Suppressor macrophage (primary cell): ENCODE measurements at regions not wholly inside any gene's neighbourhood (a gene's known extent, or its start where the extent isn't known, plus 50 kb on each side); places are given as distances from the start of the nearest gene placed in this dataset.

Source experiments
- DNase-seq, 4 experiments: peaks; one replicate each; pipeline ENCODE4 v3.0.0-alpha.2; 2020 to 2022

DNA sequence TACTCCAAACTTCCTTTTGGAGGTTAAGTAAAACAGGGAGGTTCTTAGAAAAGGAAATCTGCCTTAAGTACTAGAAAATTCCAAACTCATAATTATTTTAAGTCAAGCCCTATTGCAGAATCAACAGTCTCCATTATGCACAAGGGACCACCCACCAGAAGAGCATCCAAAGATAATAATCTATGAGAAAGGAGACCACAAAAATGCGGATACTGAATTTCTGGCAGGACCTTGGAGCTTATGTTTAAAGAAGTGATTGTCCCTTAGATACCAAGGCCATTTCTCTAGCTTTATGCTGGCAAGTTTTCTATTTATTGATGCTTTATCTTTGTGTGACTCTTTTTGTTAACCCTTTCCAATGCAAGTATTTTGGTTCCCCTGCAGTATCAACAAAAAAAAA is 404.0 kb upstream of the MMADHC start:
- DNase-seq, result no peak

DNA sequence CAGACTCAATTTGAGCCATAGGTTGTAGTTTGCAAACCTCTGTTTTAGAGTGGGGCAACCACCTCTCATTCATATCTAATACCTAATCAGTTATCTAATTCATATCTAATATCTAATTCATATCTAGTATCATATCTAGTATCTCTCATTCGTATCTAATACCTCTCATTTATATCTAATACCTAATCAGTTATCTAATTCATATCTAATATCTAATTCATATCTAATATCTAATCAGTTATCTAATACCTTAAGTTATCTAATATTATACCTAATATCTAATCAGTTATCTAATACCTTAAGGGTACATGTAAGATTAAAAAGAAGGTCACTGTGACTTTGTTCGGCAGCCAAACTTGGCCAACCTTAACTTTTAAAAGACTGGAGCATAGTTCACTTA is 403.4 kb upstream of the MMADHC start:
- DNase-seq, result no peak

DNA sequence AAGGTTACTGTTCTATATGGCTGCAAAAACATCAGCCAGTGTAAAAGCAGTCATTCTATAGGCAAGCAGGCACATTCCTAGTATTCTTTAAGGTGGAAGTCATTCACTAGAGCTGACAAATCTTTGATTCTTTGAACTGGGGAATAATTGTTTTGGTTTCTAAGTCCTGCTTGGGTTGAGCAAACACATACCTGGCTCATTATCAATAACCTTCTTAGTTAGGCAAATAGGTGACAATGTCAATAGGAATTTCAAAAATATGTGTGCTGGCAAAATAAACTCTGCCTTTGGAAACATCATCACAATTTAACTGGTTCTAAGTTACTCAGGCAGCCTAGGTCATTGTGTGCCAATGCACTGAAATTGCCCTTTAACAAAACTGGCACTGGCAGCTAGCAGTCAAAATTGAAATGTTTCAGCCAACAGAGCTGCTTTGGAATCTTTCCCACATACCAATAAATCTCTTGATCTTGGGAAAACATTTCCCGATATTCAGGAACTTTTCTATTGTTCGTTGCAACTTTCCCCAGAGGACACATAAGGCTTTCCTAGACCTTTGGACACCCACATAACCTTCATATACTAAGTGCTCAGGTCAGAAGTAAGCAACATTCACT is 402.0 kb upstream of the MMADHC start:
- DNase-seq, result no peak

DNA sequence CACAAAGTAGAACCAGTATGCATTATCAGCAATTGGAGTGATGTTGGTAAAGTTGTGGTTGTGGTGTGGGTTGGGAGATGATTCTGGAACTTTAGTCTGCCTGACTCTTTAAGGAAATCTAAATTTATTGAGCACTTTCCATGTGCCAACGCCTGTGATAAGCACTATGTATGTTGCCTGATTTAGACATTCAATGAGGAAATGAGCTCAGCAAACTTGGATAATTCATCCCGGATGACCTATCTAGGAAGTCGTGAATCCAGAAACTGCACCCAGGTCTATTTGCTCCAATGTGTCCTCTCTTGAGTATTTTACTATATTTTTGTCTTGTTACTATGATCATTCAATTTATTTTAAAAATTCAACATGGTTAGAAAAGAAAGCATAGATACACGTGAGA is 400.8 kb upstream of the MMADHC start:
- DNase-seq, result no peak

DNA sequence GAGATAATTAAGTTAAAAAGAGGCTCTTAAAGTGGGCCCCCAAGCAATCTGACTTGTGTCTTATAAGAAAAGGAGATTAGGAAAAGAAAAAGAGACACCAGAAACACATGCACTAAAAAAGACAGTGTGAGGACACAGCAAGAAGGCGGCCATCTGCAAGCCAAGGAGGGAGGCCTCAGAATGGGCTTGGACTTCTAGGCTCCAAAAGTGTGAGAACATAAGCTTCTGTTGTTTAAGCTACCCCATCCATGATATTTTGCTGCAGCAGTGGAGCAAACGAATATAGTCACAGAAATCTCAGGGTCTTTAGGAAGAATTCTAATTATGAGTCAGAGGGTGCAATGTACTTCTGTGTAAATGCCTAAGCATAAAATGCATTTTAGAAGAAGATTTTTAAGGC is 399.3 kb upstream of the MMADHC start:
- DNase-seq, result no peak

DNA sequence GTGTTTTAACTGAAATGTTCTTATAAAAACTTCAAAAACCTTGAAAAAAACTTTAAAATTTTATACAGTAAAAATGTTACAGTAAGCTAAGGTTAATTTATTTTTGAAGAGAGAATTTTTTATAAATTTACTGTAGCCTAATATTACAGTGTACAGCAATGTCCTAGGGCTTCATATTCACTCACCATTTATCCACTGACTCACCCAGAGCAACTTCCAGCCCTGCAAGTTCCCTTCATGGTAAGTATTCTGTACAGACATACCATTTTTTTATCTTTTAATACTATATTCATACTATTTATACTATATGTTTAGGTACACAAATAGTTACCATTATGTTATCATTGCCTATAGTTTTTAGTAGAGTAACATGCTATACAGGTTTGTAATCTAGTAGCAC is 396.7 kb upstream of the MMADHC start:
- DNase-seq, result no peak

DNA sequence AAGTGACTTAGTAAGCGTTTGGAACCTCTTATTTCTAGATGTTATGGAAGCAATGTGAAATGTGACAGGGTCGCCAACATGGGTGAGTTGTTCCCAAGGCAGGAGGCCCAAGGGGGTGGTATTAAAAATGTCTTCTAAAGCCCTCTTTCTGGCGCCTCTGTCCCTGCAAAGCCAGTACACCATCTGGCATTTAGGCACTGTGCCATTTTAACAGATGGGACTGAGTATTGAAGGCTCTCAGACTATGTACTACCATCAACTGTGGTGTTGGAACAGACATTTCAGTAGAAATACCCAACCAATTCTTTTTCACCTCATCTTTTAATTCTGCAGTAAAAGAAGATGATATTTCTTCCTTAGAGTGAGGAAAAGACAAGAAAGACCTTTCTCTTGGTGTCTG is 384.5 kb upstream of the MMADHC start:
- DNase-seq, result no peak

DNA sequence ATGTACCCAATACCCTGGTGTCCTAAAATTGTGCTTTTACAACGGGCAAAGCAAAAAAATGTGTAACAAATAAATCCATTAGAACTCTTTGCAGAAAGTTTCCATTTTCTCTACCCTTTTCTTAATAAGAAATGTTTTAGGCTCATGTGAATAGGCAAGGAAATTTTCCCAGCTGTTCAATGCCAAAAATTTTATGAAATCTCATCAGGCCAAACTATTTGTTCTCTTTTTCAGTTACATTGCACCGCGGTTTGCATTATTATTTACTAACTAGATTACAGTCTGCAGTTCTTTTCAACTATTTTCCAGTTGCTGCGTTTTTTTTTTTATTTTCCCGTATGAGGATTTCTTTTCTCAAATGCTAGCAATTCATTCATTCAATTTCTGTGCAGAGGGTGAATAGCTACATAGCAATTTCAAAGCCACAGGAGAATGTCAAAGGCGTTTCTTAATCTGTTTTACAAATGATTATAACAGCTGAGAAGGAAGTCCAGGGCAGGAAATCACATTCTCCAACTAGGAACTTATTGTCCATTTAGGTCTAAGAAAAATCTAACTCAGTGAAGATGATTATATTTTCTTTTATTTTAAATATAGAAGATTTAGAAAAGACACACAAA is 367.5 kb upstream of the MMADHC start:
- no peak for DNase-seq

DNA sequence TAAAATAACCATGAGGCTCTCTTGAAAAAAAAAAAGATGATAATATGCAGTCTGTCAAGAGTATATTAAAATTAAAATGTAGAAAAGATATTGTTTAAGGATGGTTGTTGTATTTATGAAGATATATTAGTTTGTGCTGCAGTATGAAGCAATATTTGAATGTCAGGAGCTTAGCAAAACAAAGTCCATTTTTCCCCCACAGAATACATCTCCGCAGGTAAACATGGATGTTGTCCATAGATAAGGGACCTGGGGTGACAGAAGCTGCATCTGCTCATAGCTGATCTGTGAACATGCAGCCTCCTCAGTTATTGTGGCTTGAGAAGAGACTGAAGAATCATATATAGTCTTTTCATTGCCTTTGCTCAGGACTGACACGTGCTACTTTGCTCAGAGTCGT is 366.1 kb upstream of the MMADHC start:
- DNase-seq, result no peak

DNA sequence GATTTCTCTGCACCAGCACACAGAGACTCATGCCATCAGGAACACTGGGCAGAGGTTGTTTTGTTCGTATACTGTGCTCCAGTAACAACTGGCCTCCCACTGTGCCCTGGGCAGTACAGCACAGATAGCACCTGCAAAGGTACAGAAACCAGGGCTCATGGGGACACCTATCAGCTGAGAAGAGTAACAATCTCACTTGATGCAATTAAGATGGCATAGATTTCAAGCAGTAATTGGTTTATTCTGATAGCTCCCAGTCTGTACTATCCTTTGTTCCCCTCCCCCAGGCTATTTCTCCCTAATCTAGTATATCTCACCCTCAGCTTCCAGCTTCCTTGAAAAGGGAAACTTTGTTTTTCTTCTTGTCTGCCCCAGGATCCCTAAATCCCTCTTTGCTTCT is 343.9 kb upstream of the MMADHC start:
- DNase-seq, result no peak

DNA sequence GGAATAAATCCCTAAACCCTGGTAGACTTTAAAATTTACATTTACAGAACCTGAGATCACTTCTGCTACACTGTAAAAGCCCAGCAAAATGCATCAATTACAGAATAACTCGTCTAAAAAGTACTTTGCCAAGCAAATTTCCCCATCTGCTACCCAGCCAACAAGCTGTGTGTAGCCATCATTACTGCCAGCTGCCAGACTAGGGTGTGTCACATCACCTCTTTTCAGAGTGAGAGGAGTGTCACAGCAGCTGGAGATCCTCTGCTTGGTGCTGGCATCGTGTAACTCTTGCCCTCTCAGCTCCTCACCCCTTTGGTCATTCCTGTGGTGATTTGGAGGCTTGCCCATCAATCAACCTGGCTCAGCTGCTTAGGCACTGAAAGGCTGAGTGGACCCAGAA is 340.4 kb upstream of the MMADHC start:
- DNase-seq, result no peak

DNA sequence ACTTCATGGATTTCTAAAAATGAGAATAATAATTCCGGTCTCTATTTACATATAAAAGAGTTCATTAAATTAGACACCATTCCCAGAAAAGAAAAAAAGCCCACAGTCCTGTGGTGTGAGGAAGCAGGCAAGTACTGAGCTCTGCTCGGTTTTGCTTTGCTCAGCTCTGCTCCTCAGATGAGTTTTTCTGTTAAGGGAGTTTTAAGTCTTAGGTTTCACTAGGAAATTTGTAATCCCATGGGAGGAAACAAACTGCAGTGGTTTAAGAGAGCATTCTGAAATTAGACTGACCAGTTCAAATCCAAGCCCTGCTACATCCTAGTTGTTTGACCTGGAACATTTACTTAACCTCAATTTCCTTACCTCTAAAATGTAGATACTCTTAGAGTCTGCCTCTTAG is 338.6 kb upstream of the MMADHC start:
- DNase-seq, result no peak

DNA sequence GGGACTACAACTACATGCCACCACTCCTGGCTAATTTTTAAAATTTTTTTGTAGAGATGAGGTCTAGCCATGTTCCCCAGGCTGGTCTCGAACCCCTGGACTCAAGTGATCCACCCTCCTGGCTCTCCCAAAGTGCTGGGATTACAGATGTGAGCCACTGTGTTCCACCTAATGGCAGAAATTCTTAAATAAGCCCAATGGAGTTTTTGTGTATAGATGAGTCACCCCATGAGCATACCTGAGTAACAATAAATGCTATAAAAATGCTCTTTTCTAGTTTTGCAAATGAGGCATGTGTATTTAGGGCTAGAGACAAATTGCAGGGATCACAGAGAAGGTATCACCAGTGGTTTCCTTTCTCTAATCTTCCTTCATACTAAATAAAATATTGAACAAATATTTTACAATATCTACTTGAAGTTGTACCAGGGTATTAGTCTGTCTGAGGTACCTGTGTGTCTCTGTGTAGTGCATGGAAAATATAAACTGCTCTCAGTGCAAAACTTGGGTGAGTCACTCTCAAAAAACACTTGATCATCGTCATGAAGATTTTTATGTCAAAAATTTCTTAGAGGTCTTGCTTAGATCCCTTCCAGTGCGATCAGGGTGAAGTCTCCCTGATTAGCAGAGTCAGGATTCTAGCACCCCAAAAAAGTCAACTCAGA is 337.1 kb upstream of the MMADHC start:
- DNase-seq, result no peak

DNA sequence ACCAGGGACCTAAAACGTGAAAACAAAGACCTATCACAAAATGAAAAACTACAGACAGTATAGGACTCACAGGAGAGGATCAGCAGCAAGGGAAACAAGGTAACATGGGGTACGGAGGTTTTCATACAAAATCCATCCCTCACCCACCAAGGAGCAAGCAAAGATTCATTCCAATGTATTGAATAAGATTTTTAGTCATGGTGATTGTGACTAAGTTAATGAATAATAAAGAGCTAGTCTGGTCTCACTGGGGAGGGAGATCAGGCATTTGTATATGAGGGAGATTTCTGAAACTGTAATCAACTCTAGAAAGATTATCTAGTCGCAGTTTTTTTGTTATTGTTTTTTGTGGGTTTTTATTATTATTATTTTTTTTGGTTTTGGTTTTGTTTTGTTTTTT is 336.5 kb upstream of the MMADHC start:
- no peak for DNase-seq

DNA sequence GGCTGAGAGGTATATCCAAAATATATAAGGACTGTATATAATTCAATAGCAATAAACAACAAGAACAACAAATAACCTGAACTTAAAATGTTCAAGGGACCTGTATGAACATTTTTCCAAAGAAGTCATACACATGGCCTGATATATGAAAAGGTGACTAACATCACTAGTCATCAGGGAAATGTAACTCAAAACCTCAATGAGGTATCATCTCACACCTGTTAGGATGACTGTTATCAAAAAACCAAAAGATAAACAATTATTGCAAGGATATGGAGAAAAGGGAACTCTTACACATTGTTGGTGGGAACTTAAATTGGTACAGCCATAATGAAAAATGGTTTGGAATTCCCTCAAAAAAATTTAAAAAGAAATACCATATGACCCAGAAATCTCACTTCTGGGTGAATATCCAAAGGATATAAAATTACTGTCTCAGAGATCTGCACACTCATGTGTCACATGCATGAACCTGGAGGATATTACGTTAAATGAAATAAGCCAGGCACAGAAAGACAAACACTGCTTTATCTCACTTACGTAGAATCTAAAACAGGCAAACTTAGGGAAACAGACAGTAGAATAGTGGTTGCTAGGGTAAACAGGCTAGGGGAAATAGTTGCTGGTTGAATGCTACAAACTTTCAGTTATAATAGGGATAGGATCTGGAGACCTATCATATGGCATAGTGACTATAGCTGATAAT is 334.5 kb upstream of the MMADHC start:
- DNase-seq, result no peak

DNA sequence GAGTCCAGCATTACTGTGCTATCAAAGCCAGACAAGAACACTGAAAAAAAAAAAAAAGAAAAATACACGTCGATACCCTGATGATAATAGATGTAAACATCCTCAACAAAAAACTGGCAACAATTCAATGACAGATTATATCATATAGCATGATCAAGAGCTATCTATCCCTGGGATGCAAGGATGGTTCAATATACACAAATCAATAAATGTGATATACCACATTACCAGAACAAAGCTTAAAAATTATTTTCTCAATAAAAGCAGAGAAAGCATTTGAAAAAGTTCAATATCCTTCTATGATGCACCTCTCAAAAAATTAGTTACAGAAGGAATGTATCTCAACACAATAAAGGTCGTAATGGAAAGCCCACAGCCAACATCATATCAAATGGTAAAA is 332.8 kb upstream of the MMADHC start:
- DNase-seq, result no peak

DNA sequence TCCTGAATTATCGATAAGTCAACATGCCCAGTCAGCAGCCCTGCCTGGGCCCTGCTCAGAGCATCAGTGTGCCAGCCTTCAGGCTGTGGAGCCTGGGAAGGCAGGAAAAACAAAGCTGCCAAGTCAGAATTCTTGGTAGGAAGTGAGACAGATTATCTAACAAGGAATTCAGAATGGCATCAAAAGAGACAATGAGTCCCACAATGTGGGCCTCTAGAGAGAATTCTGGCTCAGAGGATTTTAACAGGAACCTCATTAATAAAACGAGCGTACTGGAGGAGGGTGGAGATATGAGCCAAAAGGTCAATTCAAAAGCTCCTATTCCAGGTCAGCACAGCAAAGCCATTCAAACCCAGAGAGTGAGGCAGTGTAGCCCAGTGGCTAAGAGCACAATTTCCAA is 327.6 kb upstream of the MMADHC start:
- DNase-seq, result no peak

DNA sequence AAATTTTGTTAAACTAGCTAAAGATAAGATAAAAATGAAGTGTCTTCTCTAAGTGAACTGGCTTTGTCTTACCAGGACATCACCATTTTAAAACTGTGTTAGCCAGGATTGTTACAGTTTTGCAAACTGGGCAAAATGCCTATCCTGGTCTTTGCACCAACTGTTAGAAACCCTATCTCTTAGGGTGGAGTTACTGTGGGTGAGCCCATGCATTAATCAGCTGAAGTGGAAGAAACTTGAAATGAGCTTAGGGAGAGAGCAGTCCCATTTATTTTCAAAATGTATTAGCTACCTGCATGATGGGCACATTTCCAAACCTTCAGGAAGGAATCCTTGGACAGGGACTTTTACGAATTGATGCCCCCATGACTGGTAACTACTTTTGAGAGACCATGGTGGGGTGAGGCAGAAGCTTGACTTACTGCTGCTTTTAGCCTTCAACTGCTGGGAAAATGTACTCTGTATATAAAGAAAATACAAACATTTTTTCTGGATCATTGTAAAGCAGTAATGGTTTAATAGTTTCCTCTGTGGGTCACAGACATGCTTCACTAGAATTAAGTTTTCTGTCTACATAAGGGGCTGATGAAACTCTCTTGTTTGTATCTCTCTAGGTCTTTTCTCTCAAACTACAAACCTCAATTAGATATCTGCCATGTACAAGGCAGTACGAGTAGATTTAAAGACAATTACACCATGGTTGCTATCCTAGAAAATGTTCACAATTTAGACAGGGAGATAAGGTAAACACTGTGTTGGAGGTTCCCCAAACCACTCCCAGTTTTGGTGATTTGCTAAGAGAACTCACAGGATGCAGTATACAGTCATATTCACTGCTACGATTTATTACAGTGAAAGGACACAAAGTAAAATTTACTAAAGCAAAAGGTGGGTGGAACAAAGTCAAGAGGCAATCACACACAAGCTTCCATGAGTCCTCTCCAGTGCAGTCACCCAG is 321.4 kb upstream of the MMADHC start:
- DNase-seq, result no peak

DNA sequence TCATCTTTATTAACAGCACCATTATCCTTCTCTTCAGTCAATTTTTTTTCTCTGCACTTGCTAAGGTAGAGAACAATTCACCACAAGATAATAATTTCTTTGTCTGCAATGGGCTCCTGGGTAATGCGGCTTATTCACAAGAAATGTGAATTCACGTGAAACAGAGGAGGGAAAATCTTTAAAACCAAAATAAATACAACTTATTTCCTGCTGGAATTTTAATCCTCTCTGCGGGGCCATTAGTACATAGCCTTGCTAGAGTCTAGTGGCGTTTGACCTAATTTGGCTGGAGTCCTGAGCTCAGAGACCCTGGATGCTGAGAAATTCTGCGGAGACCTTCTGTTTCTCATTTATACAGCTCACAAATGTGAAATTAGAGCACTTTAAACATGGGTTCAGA is 319.3 kb upstream of the MMADHC start:
- DNase-seq, result no peak

DNA sequence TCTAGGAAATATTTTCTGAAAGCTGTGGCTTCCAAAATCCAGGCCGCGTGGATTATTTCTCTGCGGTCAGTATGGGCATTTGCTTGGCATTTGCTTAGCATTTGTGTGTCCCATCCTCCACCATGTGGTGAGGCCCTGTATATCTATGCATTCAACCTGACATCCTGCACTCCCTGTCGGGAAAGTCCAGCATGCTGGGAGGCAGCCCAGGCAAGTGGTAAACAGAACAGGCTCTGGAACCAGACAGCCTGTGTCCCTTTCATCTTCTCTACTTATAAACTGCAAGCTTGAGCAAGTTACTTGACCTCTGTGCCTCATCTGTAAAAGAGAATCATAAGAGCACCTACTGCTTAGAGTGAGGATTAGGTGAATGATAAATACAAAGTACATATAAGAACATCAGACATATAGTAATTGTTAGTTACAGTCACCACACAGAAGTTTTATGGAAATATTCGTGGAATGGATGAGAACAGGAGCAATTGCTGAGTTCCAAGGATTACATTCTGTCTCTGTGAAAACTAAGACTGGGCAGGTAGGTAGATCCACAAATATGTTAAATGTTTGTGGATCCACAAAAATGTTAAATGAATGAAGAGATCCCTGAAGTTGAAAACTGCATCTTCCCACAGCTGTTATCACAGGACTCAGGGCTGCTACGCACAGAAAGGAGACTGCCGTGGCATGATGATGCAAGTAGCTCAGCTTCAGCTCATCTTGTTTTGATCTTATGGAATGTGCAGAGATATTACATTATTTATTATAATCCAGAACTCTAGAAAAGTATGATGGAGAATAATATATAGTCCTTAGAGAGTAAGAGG is 317.0 kb upstream of the MMADHC start:
- DNase-seq, result no peak

DNA sequence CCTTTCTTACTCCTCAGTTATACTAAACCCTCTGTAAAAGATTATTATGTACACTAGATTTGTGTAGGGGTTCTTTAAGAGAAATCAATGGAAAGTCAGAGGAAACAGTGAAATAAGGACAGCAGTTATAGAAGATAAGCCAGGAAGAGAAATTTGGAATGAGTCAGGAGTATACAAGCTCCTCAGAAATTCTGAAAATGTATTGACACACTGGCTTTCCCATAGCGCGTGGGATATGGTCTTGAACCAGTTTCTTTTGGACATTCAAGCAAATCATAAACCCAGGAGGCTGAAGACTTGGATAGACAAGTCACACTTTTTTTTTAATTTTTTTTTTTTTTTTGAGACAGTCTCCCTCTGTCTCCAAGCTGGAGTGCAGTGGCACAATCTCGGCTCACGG is 316.1 kb upstream of the MMADHC start:
- no peak for DNase-seq

DNA sequence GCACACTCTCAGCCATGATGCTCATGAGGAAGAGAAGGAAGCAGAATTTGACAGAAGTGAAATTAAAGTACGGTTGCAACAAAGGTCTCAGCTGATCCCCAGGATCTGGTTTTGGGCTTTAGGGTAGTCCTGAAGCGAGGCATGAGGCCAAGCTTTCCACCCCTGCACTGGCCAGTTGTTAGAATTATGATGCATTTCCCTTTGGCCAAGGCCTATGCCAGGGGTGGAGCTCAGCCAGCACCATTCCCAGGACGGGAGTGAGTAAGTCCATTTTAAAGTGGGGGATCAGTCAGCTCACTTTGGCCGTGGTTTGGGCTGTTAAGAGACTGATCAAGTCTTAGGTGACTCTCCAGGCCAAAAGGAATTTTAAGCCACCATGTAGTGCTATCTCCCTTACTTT is 314.5 kb upstream of the MMADHC start:
- no peak for DNase-seq
